ENCODE measurements at regions not wholly inside any gene's neighbourhood (a gene's known extent, or its start where the extent isn't known, plus 50 kb on each side); places are given as distances from the start of the nearest gene placed in this dataset.

GRCh38 chr5:161009194-161009593 is 157.2 kb upstream of the ATP10B start:
- Histone ChIP-seq H3K4me3 (no peak overlapping the region), H4K20me1 (ENCODE audit: control insufficient read depth, insufficient read depth) (no peaks in the 10 kb centered on the region), H3K36me3 (ENCODE audit: control insufficient read depth in 2 of 2, insufficient read depth in 2 of 2, low read length in 1 of 2) (no peaks in the 10 kb centered on the region), H3K9ac (ENCODE audit: control insufficient read depth, insufficient read depth, low read length) (no peak overlapping the region), H3K79me2 (ENCODE audit: control insufficient read depth, insufficient read depth, low read length) (no peaks in the 10 kb centered on the region), H3K27ac (ENCODE audit: control insufficient read depth, insufficient read depth) (no peak overlapping the region), H3K27me3 (replicated peaks in 1 of 2; ENCODE audit: control insufficient read depth in 2 of 2, insufficient read depth in 2 of 2, low read length in 1 of 2) (peaks cover 0 to 2% of the 10 kb centered on the region in 2 experiments; a peak in 1 of 4 replicates), H3K4me1 (ENCODE audit: control insufficient read depth, insufficient read depth, low read length) (no peaks in the 10 kb centered on the region), H3K4me2 (ENCODE audit: control insufficient read depth, insufficient read depth) (no peak overlapping the region), H3K9me3 (replicated peaks; ENCODE audit: control insufficient read depth, insufficient read depth, low read length) (no peaks in the 10 kb centered on the region; the same call in 2 of the 3 replicates), H2AFZ (ENCODE audit: control insufficient read depth, low read depth, low read length) (no peak overlapping the region)
- RAD21 ChIA-PET (ENCODE audit: unreplicated experiment), result no interaction called here
- ATAC-seq (no peak), DNase-seq (ENCODE audit: low read depth, low spot score) (no peak), FAIRE-seq (no peak)
- no TSS peak for BruUV-seq (replicated peaks)
- CTCF ChIA-PET, result no interaction called here
- SMC1A ChIA-PET (ENCODE audit: uncharacterized antibody, unreplicated experiment), result no interaction called here
- no peak for TF ChIP-seq SUPT20H (IDR thresholded peaks at IDR 0.05; ENCODE audit: borderline replicate concordance, control insufficient read depth, low read depth, low read length)
- TF ChIP-seq, protein P1, sequence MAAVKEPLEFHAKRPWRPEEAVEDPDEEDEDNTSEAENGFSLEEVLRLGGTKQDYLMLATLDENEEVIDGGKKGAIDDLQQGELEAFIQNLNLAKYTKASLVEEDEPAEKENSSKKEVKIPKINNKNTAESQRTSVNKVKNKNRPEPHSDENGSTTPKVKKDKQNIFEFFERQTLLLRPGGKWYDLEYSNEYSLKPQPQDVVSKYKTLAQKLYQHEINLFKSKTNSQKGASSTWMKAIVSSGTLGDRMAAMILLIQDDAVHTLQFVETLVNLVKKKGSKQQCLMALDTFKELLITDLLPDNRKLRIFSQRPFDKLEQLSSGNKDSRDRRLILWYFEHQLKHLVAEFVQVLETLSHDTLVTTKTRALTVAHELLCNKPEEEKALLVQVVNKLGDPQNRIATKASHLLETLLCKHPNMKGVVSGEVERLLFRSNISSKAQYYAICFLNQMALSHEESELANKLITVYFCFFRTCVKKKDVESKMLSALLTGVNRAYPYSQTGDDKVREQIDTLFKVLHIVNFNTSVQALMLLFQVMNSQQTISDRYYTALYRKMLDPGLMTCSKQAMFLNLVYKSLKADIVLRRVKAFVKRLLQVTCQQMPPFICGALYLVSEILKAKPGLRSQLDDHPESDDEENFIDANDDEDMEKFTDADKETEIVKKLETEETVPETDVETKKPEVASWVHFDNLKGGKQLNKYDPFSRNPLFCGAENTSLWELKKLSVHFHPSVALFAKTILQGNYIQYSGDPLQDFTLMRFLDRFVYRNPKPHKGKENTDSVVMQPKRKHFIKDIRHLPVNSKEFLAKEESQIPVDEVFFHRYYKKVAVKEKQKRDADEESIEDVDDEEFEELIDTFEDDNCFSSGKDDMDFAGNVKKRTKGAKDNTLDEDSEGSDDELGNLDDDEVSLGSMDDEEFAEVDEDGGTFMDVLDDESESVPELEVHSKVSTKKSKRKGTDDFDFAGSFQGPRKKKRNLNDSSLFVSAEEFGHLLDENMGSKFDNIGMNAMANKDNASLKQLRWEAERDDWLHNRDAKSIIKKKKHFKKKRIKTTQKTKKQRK (IDR thresholded peaks at IDR 0.05; ENCODE audit: low read depth, low read length), result no peak
- no peak for TF ChIP-seq ASH2L (IDR thresholded peaks at IDR 0.05; ENCODE audit: borderline replicate concordance, low read depth)
- TF ChIP-seq FOXM1 (IDR thresholded peaks at IDR 0.05; ENCODE audit: low read depth, low read length), result no peak
- no peak for TF ChIP-seq PAX8 (IDR thresholded peaks at IDR 0.05)
- no peak for TF ChIP-seq YY1 (IDR thresholded peaks at IDR 0.05; ENCODE audit: low read depth, low read length)
- TF ChIP-seq EGR1 (IDR thresholded peaks at IDR 0.05; ENCODE audit: borderline replicate concordance in 1 of 2, low read depth in 2 of 2, low read length in 2 of 2), result no peak
- TF ChIP-seq MYB (IDR thresholded peaks at IDR 0.05; ENCODE audit: borderline replicate concordance, low read depth, low read length), result no peak
- TF ChIP-seq TBL1XR1 (IDR thresholded peaks at IDR 0.05; ENCODE audit: low read depth, low read length), result no peak
- TF ChIP-seq CBFB (IDR thresholded peaks at IDR 0.05; ENCODE audit: low read depth), result no peak
- no peak for TF ChIP-seq ATF7 (IDR thresholded peaks at IDR 0.05; ENCODE audit: low read depth)
- TF ChIP-seq ZNF592 (IDR thresholded peaks at IDR 0.05), result no peak
- POLR2A ChIA-PET, result no interaction called here
- in situ Hi-C loops (cut with MboI), result no loop called here
- intact Hi-C loops (cut with micrococcal nuclease; ENCODE audit: unreplicated experiment), result no loop called here
- WGBS (ENCODE audit: insufficient coverage, insufficient replicate concordance, low lambda C conversion rate, missing lambda C conversion rate), result 37% methylated on average over 2 of the region's 2 CpGs

All from GM12878 (cell line).